NCI-H1105 treated with DMSO at 0.1 percent for 48 hours (cell line): ENCODE measurements at regions not wholly inside any gene's neighbourhood (a gene's known extent, or its start where the extent isn't known, plus 50 kb on each side); places are given as distances from the start of the nearest gene placed in this dataset.
"Not testable (repeated sequence)": the region's sequence is repeated elsewhere in the genome, so short reads cannot be mapped to it uniquely, and the experiment has no call there.

ENCODE experiments used
- DNase-seq: peaks from one replicate; lab custom pipeline; 2025; lab: John Stamatoyannopoulos, UW

- no peak for DNase-seq
Observed at GRCh38 chr3:153373606-153374005, 211.6 kb downstream of the RAP2B start.

- DNase-seq, result not testable (repeated sequence)
Observed at GRCh38 chr3:153378366-153378765, 216.3 kb downstream of the RAP2B start.

- DNase-seq, result no peak
Observed at GRCh38 chr3:153379516-153379915, 217.5 kb downstream of the RAP2B start.

GRCh38 chr3:153385343-153385742 lies 223.3 kb downstream of the RAP2B start:
- DNase-seq, result no peak

GRCh38 chr3:153392363-153392762 lies 230.3 kb downstream of the RAP2B start:
- DNase-seq, result no peak

- DNase-seq, result no peak
Observed at GRCh38 chr3:153394017-153394416, 232.0 kb downstream of the RAP2B start.

- DNase-seq, result no peak
Observed at GRCh38 chr3:153396581-153396980, 234.6 kb downstream of the RAP2B start.

- DNase-seq, result no peak
Observed at GRCh38 chr3:153397794-153398193, 235.8 kb downstream of the RAP2B start.

- DNase-seq, result no peak
Observed at GRCh38 chr3:153399636-153400035, 237.6 kb downstream of the RAP2B start.

- DNase-seq, result no peak
Observed at GRCh38 chr3:153400641-153401040, 238.6 kb downstream of the RAP2B start.

- no peak for DNase-seq
Observed at GRCh38 chr3:153404157-153404556, 242.1 kb downstream of the RAP2B start.

- not testable (repeated sequence) for DNase-seq
Observed at GRCh38 chr3:153405320-153405719, 243.3 kb downstream of the RAP2B start.

- no peak for DNase-seq
Observed at GRCh38 chr3:153410517-153410916, 248.5 kb downstream of the RAP2B start.

- DNase-seq, result no peak
Observed at GRCh38 chr3:153414982-153415381, 253.0 kb downstream of the RAP2B start.

GRCh38 chr3:153422314-153422713 lies 260.3 kb downstream of the RAP2B start:
- DNase-seq, result no peak

GRCh38 chr3:153423820-153424219 lies 261.8 kb downstream of the RAP2B start:
- DNase-seq, result not testable (repeated sequence)

GRCh38 chr3:153426344-153426743 lies 264.3 kb downstream of the RAP2B start:
- no peak for DNase-seq

GRCh38 chr3:153426803-153427202 lies 264.8 kb downstream of the RAP2B start:
- no peak for DNase-seq

- DNase-seq, result no peak
Observed at GRCh38 chr3:153429821-153430220, 267.8 kb downstream of the RAP2B start.

- DNase-seq, result no peak
Observed at GRCh38 chr3:153431076-153431475, 269.1 kb downstream of the RAP2B start.

GRCh38 chr3:153437666-153438065 lies 275.6 kb downstream of the RAP2B start:
- no peak for DNase-seq

GRCh38 chr3:153438271-153438670 lies 276.2 kb downstream of the RAP2B start:
- DNase-seq, result no peak

- DNase-seq, result no peak
Observed at GRCh38 chr3:153439780-153440179, 277.8 kb downstream of the RAP2B start.

GRCh38 chr3:153440311-153440710 lies 278.3 kb downstream of the RAP2B start:
- DNase-seq, result no peak

- DNase-seq, result no peak
Observed at GRCh38 chr3:153442386-153442785, 280.4 kb downstream of the RAP2B start.
